IPS-18a (cell line): ENCODE measurements at regions not wholly inside any gene's neighbourhood (a gene's known extent, or its start where the extent isn't known, plus 50 kb on each side); places are given as distances from the start of the nearest gene placed in this dataset.

ENCODE experiments used
- H3K27ac ChIP-seq: one replicate; pipeline ENCODE4 v1.5.1; 2013; ENCODE audit warnings: low read length
- H3K27me3 ChIP-seq: one replicate; pipeline ENCODE4 v1.6.1; 2013; ENCODE audit warnings: mild to moderate bottlenecking, low read length; ENCODE audit not compliant: control insufficient read depth, insufficient read depth
- H3K36me3 ChIP-seq: one replicate; pipeline ENCODE4 v1.6.1; 2013; ENCODE audit warnings: low read depth, low read length; ENCODE audit not compliant: control insufficient read depth
- H3K4me1 ChIP-seq: one replicate; pipeline ENCODE4 v1.6.1; 2013; ENCODE audit warnings: low read depth, low read length; ENCODE audit not compliant: control insufficient read depth
- H3K4me3 ChIP-seq: one replicate; pipeline ENCODE4 v1.5.1; 2013; ENCODE audit warnings: low read length
- H3K9ac ChIP-seq: one replicate; pipeline ENCODE4 v1.6.1; 2013; ENCODE audit warnings: mild to moderate bottlenecking, low read length, moderate library complexity
- H3K9me3 ChIP-seq: one replicate; pipeline ENCODE4 v1.6.1; 2013; ENCODE audit warnings: low read depth, low read length; ENCODE audit not compliant: control insufficient read depth

DNA sequence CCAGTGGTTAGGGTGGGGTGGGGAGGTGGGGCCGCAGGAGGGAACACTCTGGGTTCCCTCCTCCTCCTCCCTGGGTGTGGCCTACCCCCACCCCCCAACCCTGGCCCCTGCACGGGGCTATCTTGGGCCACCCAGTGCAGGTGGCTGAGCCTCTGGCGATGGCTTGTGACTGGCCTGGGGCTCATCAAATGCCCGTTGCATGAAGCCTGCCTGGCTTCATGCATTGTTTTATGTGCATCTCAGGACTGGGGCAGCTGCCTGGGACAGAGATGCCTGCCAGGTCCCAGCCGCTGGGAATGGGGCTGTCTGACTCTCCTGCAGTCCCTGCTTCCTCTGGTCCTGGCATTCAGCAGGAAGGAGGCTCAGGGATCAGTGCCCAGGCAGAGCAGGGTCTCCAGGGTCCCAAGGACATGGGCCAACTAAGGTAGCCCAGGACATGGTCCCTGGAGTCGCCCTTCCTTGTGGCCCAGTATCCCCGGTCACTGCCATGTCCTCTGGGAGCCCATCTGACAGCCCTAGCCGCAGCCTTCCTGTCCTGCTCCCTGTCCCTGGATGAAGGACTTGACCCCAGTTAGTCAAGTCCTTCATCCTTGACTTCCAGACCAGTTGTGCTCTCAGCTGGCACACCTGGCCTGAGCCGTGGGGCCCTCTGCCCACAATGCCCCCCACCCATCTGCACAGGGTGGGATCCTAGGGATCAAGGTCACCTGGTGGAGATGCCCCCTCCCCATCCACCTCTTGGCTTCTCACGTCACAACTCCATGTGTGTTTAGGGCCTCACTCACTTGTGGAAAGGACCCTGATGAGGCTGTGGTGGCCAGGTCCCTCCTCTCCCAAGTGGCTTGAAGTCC, 112.1 kb upstream of the FGF3 start:
- no peak overlapping the region for H3K27ac ChIP-seq
- H3K36me3 ChIP-seq: no peaks in the 10 kb centered on the region
- H3K9ac ChIP-seq: no peak overlapping the region
- no peaks in the 10 kb centered on the region for H3K27me3 ChIP-seq
- no peak overlapping the region for H3K4me3 ChIP-seq
- H3K9me3 ChIP-seq: no peaks in the 10 kb centered on the region
- H3K4me1 ChIP-seq: peaks cover 10% of the 10 kb centered on the region

DNA sequence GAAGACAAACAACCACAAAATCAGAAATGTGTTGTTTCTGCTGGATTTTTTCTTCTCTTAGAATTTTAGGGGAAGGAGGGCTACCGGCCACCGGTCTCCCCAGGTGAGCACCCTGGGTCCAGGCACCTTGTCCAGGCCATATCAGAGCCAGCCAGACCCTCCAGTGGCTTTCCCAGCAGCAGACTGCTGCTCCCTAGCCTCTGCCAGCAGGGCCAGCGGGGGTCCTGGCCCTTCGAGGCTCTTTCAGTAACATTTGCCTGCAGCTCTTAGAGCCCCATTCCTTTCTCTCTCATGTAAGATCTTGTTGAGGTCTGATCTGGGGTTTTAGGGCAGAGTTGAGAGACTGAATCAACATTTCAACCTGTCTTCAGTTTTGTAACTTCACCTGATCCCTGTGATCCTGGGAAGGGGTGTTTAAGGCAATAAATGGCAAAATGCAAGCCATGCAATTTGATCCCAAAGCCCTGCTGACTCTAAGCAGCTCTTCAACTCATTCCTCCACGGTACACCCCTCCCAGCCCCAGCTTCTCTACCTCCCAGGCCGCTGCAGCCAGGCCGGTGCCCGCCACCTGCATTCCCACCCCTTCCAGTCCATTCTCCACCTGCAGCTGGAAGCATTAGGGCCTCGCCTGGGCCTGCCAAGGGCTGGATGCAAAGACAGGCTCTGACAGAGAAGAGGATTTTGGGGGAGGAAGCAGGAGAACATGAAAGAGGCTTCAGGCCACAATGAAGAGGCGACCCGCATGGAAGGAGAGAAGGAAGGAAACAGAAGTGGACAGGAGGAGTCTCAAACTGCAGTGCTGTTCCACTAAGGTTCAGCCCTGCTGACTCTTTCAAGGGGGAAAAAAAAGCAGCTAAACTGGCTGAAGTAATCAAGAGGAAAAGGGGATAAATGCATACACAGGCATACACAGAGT, 113.0 kb upstream of the FGF3 start:
- no peaks in the 10 kb centered on the region for H3K9me3 ChIP-seq
- H3K36me3 ChIP-seq: no peaks in the 10 kb centered on the region
- no peak overlapping the region for H3K9ac ChIP-seq
- H3K4me1 ChIP-seq: peaks cover 10% of the 10 kb centered on the region
- H3K27me3 ChIP-seq: no peaks in the 10 kb centered on the region
- H3K27ac ChIP-seq: no peak overlapping the region
- no peak overlapping the region for H3K4me3 ChIP-seq

DNA sequence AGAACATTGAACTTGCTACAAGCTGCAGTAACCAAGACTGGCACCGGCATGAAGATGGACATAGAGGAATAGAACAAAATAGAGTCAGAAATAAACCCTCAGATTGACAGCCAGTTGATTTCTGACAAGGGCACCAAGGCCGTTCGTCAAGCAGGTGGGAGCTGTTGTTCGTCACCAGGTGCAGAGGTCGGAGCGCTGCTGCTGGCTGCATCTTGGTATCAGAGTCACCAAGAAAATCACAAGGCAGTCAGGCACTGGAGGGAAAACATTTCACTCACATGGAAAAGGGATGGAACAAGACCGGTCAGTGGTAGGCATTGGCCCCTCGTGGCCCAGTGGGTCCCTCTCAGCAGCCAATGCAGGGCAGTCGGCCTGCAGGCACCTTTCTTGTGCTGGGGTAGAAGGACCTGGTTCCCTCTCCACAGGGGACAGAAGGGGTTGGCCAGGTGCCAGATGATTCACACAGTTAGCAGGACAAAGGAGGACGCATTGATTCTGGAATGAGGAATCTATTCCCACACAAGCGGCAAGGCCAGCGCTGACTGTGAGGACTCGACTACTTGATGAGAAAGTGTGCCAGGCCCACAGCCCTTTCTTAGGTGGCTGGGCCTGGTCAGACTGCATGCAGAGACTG, 115.8 kb upstream of the FGF3 start:
- Histone ChIP-seq H3K4me3 (no peak overlapping the region), H3K9me3 (no peaks in the 10 kb centered on the region), H3K4me1 (peaks cover 10% of the 10 kb centered on the region), H3K9ac (no peak overlapping the region), H3K27me3 (no peaks in the 10 kb centered on the region), H3K36me3 (no peaks in the 10 kb centered on the region), H3K27ac (no peak overlapping the region)

DNA sequence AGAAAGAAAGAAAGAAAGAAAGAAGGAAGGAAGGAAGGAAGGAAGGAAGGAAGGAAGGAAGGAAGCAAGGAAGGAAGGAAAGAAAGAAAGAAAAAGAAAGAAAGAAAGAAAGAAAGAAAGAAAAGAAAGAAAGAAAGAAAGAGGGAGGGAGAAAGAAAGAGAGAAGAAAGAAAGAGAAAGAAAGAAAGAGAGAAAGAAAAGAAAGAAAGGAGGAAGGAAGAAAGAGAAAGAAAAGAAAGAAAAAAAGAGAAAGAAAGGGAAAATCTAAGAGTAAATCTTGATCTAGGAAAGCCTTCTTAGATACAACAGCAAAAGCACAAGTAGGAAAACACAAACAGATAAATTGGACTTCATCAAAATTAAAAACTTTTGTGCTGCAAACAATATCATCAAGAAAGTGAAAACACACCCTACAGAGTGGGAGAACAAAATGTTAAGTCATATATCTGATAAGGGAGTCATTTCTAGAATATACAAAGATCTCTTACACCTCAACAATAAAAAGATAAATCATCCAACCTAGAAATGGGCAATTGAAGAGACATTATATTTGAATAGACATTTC, 116.8 kb upstream of the FGF3 start:
- H3K36me3 ChIP-seq: no peaks in the 10 kb centered on the region
- no peak overlapping the region for H3K27ac ChIP-seq
- no peaks in the 10 kb centered on the region for H3K27me3 ChIP-seq

DNA sequence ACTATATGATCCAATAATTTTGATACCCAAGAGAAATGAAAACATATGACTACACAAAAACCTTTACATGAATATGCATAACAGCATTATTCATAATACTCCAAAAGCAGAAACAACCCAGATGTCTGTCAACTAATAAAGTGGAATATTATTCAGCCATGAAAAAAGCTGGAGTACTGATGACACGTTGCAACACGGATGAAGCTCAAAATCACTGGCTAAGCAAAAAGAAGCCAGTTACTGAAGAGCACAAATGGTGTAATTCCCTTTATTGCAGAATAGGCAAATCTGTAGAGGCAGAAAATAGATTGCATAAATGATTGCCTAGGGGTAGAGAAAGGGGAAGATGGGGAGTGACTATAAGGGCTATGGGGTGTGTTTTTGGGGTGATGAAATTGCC, 117.6 kb upstream of the FGF3 start:
- no peak overlapping the region for H3K4me3 ChIP-seq
- peaks cover 10% of the 10 kb centered on the region for H3K4me1 ChIP-seq
- no peaks in the 10 kb centered on the region for H3K36me3 ChIP-seq
- H3K9me3 ChIP-seq: no peaks in the 10 kb centered on the region
- H3K9ac ChIP-seq: no peak overlapping the region
- no peaks in the 10 kb centered on the region for H3K27me3 ChIP-seq
- no peak overlapping the region for H3K27ac ChIP-seq

More for the DNA sequence above, 116.8 kb upstream of the FGF3 start:
- Histone ChIP-seq H3K9me3 (no peaks in the 10 kb centered on the region), H3K9ac (no peak overlapping the region), H3K4me1 (peaks cover 10% of the 10 kb centered on the region), H3K4me3 (no peak overlapping the region)

DNA sequence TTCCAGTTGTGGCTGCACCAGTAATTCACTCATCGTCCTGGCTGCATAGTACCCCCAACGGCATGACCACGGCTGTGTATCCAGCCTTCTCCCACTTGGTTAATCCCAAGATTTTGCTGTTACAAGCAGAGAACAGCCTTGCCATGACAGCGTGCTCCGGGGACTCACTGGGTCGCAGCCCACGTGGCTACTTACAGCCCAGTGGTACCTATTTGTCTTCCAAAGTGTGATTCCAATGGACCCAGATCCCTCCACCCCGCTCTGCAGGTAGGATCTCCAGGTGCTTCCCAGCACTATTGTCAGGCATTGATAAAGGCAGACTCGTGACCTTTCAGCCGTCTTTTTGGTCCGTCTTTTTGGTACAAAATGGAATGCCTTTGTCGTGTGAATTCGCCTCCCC, 119.0 kb upstream of the FGF3 start:
- H3K4me3 ChIP-seq: no peak overlapping the region
- H3K9ac ChIP-seq: no peak overlapping the region
- H3K4me1 ChIP-seq: no peaks in the 10 kb centered on the region
- H3K27me3 ChIP-seq: no peaks in the 10 kb centered on the region
- no peaks in the 10 kb centered on the region for H3K36me3 ChIP-seq
- H3K27ac ChIP-seq: no peak overlapping the region
- H3K9me3 ChIP-seq: no peaks in the 10 kb centered on the region

DNA sequence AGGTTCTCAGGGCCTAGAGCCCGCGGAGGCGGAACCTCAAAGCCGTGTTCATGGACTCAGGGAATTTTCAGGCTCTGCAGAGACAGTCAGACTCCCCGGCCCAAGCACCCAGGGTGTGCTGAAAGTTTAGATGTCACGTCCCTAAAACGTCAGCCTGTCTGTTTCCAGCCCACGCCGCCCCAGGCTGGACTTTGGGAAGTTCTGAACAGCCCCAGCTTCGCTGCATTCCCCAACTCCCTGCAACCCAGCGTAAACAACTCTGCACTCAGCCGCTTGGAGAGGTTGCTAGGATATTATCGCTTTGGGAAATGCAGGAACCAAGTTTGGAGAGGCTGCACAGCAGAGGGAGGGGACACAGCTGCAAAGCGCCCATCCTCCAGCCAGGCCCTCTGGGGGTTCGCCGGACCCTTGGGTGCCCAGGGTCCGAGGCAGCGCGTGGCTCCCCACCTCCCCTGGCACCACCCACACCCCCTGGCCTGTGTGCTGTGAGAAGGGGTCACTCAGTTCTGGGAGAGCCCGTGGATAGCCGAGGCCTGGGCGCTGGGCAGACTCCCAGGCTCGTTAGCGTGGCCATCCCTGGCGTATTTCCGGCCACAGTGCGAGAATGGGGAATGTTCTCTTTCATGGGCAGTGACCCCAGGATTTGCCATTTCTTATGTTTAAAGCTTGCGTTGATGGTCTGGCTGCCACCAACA, 120.5 kb upstream of the FGF3 start:
- no peaks in the 10 kb centered on the region for H3K27me3 ChIP-seq
- H3K36me3 ChIP-seq: no peaks in the 10 kb centered on the region
- H3K9me3 ChIP-seq: no peaks in the 10 kb centered on the region
- H3K9ac ChIP-seq: no peak overlapping the region
- H3K4me3 ChIP-seq: no peak overlapping the region
- H3K4me1 ChIP-seq: no peaks in the 10 kb centered on the region
- H3K27ac ChIP-seq: no peak overlapping the region

DNA sequence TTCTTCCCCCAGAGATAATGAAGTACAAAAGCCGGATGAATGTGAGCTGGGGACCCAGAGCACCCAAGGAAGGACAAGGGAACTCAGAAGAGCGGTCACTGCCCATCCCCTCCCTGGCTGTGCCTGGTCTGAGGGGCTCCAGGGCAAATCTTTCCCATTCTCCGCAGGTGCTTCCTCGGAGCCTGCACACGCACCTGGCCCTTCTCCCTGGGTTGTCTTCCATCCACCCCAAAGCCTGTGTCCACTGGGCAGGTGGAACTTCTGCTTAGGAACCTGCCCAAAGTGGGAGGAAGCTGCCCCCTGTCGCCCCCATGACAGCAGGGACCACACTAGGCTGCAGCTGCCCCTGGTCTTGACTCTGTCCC, 121.0 kb upstream of the FGF3 start:
- Histone ChIP-seq H3K27ac (no peak overlapping the region), H3K36me3 (no peaks in the 10 kb centered on the region), H3K9me3 (no peaks in the 10 kb centered on the region), H3K27me3 (no peaks in the 10 kb centered on the region), H3K4me1 (no peaks in the 10 kb centered on the region), H3K9ac (no peak overlapping the region), H3K4me3 (no peak overlapping the region)

DNA sequence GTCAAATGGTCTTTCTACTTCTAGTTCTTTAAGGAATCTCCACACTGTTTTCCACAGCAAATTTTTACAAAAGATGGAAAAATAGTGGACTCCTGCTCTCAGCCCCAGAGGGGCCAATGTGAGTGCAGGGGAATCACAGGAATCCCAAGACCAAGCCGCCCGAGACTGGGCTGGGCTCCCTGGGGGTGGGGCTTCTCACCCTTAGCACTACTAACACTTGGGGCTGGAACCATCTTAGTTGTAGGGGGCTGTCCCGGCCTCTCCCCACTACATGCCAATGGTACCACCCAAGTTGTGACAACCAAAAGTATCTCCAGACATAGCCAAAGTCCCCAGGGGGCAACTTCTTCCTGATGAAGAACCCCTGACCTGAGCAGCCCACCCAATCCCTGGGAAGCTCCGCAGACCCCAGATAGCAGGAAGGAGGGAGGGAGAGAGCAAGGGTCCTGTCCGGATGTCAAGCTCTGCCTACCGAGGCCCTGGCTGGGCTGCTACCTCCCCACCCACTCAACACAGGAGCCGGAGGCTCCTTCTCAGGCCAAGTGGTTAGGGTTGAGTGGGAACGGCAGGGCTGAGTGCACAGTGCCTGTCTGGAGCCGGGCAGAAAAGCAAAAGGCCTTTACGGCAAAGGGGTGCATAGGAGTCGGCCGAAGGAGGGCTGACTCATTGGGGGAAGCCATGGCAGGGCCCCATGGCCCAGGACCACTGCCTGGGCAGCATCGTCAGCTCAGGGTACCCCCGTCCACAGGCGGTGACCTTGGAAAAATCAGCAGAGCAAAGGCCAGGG, 122.5 kb upstream of the FGF3 start:
- Histone ChIP-seq H3K4me3 (no peak overlapping the region), H3K9me3 (no peaks in the 10 kb centered on the region), H3K36me3 (no peaks in the 10 kb centered on the region), H3K9ac (no peak overlapping the region), H3K27ac (no peak overlapping the region), H3K4me1 (no peaks in the 10 kb centered on the region), H3K27me3 (no peaks in the 10 kb centered on the region)

DNA sequence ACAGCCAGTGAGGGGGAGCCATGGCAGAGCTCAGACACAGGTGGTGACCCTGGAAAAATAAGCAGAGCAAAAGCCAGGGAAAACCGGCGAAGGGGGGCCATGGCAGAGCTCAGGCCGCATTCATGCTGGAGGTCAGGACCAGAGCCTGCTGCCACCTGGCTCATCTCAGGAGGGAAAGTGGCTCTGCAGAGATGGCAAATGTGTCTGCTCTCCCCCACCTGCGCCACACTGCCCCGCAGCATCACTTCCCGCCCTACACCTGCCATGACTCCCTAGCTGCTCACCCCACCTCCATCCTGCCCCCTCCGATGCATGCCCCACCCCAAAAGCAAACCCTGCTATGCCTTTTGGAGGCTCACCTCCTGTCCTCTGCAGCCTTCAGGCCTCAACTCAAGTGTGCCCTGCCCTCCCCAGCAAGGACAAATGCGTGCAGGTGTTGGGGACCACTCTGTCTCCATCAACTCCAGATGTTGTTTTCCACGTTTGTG, 123.2 kb upstream of the FGF3 start:
- Histone ChIP-seq H3K4me1 (no peaks in the 10 kb centered on the region), H3K9ac (no peak overlapping the region), H3K9me3 (no peaks in the 10 kb centered on the region), H3K36me3 (no peaks in the 10 kb centered on the region), H3K27ac (no peak overlapping the region), H3K4me3 (no peak overlapping the region), H3K27me3 (no peaks in the 10 kb centered on the region)
